HCT116 (cell line): ENCODE measurements at regions not wholly inside any gene's neighbourhood (a gene's known extent, or its start where the extent isn't known, plus 50 kb on each side); places are given as distances from the start of the nearest gene placed in this dataset.

ENCODE experiments used
- ATAC-seq: fragments of 200-7000 bp; cut with Tn5 transposase; 2 replicates; pipeline ENCODE4 v1.9.1; 2020; ENCODE audit warnings: mild to moderate bottlenecking, moderate library complexity
- BruUV-seq: library from RNA; stranded (reverse); fragments of 400-500 nt; replicated peaks from 2 replicates; lab custom pipeline; 2021; lab: Mats Ljungman, UMichigan
- CTCF ChIA-PET: fragments of 300-600 bp; sonication (Branson Sonifier 250); formaldehyde crosslinking; loops from one replicate; lab custom pipeline; 2021; ENCODE audit warnings: antibody characterized with exemption; lab: Charles Lee
- POLR2A ChIA-PET: fragments of 300-600, 350-600 bp; sonication (Branson Sonifier 250); formaldehyde crosslinking; loops from one replicate; lab custom pipeline; 2021; ENCODE audit warnings: antibody characterized with exemption; lab: Charles Lee
- RAD21 ChIA-PET, 2 experiments: fragments of 300-600 bp; sonication (Branson Sonifier 250); formaldehyde crosslinking; loops; one replicate each; lab custom pipeline; 2023; ENCODE audit warnings: low total read pairs in 2 of 2; ENCODE audit not compliant: uncharacterized antibody in 2 of 2, unreplicated experiment in 2 of 2, low non-redundant PET in 1 of 2; lab: Charles Lee
- DNase-seq: peaks from one replicate; pipeline ENCODE4 v3.0.0-alpha.2; 2010; ENCODE audit warnings: low read depth, low spot score
- H2AFZ ChIP-seq: fragments of 200-600 bp; shearing (Covaris generic), sonication (generic); 2 replicates; pipeline ENCODE4 v1.6.1; 2017; ENCODE audit warnings: low read depth, mixed run types, mixed read lengths, antibody characterized with exemption, low read length; ENCODE audit not compliant: poor library complexity, severe bottlenecking
- H3K27ac ChIP-seq: 2 replicates; pipeline ENCODE4 v1.5.1; 2012; ENCODE audit warnings: low read depth, low read length
- H3K27me3 ChIP-seq: fragments of 200-600 bp; sonication (generic); 2 replicates; pipeline ENCODE4 v1.6.1; 2016; ENCODE audit warnings: mixed run types, low read length, mixed read lengths; ENCODE audit not compliant: insufficient read depth
- H3K36me3 ChIP-seq, 2 experiments: fragments of 200-500 bp in 1 of 2; fragments of 200-600 bp in 1 of 2; sonication (Bioruptor generic) in 1 of 2; sonication (generic) in 1 of 2; 2 replicates each; pipeline versions ENCODE4 v1.5.1 to v1.6.1; 2014 to 2016; ENCODE audit warnings: low read length in 2 of 2, inconsistent platforms in 1 of 2, mixed read lengths in 1 of 2, mixed run types in 1 of 2; ENCODE audit not compliant: insufficient read depth in 2 of 2, control insufficient read depth in 1 of 2
- H3K4me1 ChIP-seq, 2 experiments: fragments of 200-600 bp in 1 of 2; sonication (generic) in 1 of 2; 2 replicates each; pipeline versions ENCODE4 v1.5.1 to v1.6.1; 2012 to 2017; ENCODE audit warnings: low read length in 2 of 2, inconsistent platforms in 1 of 2, mild to moderate bottlenecking in 1 of 2, mixed read lengths in 1 of 2, mixed run types in 1 of 2, moderate library complexity in 1 of 2; ENCODE audit not compliant: insufficient read depth in 2 of 2, control insufficient read depth in 1 of 2
- H3K4me2 ChIP-seq: fragments of 200-600 bp; sonication (generic); 2 replicates; pipeline ENCODE4 v1.6.1; 2017; ENCODE audit warnings: mixed run types, low read length, mixed read lengths
- H3K4me3 ChIP-seq, 2 experiments: fragments of 200-600 bp in 1 of 2; sonication (generic) in 1 of 2; replicated peaks in 1 of 2; 2 replicates each; pipeline ENCODE4 v1.5.1; 2011 to 2016; ENCODE audit warnings: low read length in 2 of 2, control low read depth in 1 of 2, low read depth in 1 of 2, mild to moderate bottlenecking in 1 of 2, mixed read lengths in 1 of 2, mixed run types in 1 of 2
- H3K79me2 ChIP-seq: fragments of 200-600 bp; sonication (generic); 2 replicates; pipeline ENCODE4 v1.6.1; 2017; ENCODE audit warnings: mild to moderate bottlenecking, mixed run types, low read length, moderate library complexity, mixed read lengths; ENCODE audit not compliant: insufficient read depth
- H3K9ac ChIP-seq: fragments of 200-600 bp; sonication (generic); 2 replicates; pipeline ENCODE4 v1.6.1; 2016; ENCODE audit warnings: low read length, mixed read lengths
- H3K9me2 ChIP-seq: fragments of 200-600 bp; sonication (generic), shearing (Covaris generic); 2 replicates; pipeline ENCODE4 v1.6.1; 2017; ENCODE audit warnings: mixed run types, mild to moderate bottlenecking, moderate library complexity; ENCODE audit not compliant: insufficient read depth
- H3K9me3 ChIP-seq, 2 experiments: fragments of 200-500 bp in 1 of 2; fragments of 200-600 bp in 1 of 2; sonication (Bioruptor generic) in 1 of 2; sonication (generic) in 1 of 2; 2 replicates each; pipeline ENCODE4 v1.6.1; 2014 to 2017; ENCODE audit warnings: low read length in 2 of 2, mixed read lengths in 2 of 2, inconsistent platforms in 1 of 2, low read depth in 1 of 2, mild to moderate bottlenecking in 1 of 2, mixed run types in 1 of 2, moderate library complexity in 1 of 2; ENCODE audit not compliant: control insufficient read depth in 1 of 2, insufficient read depth in 1 of 2
- H4K20me1 ChIP-seq: fragments of 200-600 bp; sonication (generic), shearing (Covaris generic); 2 replicates; pipeline ENCODE4 v1.6.1; 2017; ENCODE audit warnings: mixed run types, mild to moderate bottlenecking, moderate library complexity; ENCODE audit not compliant: insufficient read depth
- FOSL1 ChIP-seq: IDR thresholded peaks from 2 replicates; pipeline ENCODE4 v1.6.1; 2012; ENCODE audit warnings: low read depth
- JUND ChIP-seq: IDR thresholded peaks from 2 replicates; pipeline ENCODE4 v1.6.1; 2012
- MAX ChIP-seq: IDR thresholded peaks from 2 replicates; pipeline ENCODE4 v1.6.1; 2012
- POLR2A ChIP-seq: IDR thresholded peaks from 2 replicates; pipeline ENCODE4 v1.7.0; 2011; ENCODE audit warnings: borderline replicate concordance; ENCODE audit not compliant: insufficient read depth, insufficient read length; ENCODE audit errors: extremely low read depth
- POLR2AphosphoS5 ChIP-seq: IDR thresholded peaks from 2 replicates; pipeline ENCODE4 v1.6.1; 2011; ENCODE audit warnings: mild to moderate bottlenecking, low read depth, low read length, moderate library complexity
- RAD21 ChIP-seq: IDR thresholded peaks from 2 replicates; pipeline ENCODE4 v1.6.1; 2012; ENCODE audit warnings: low read depth, mild to moderate bottlenecking
- SIN3A ChIP-seq: IDR thresholded peaks from 2 replicates; pipeline ENCODE4 v1.6.1; 2012; ENCODE audit warnings: low read depth
- SP1 ChIP-seq: IDR thresholded peaks from 2 replicates; pipeline ENCODE4 v1.6.1; 2012; ENCODE audit warnings: low read depth
- TCF7L2 ChIP-seq: IDR thresholded peaks from 2 replicates; pipeline ENCODE4 v1.7.0; 2011; ENCODE audit warnings: borderline replicate concordance, inconsistent platforms; ENCODE audit not compliant: insufficient read depth, insufficient read length; ENCODE audit errors: extremely low read depth
- YY1 ChIP-seq: IDR thresholded peaks from 2 replicates; pipeline ENCODE4 v1.6.1; 2011; ENCODE audit warnings: low read length, low read depth, moderate library complexity, mild to moderate bottlenecking; ENCODE audit not compliant: insufficient replicate concordance; ENCODE audit errors: extremely low read depth
- ZBTB33 ChIP-seq: IDR thresholded peaks from 2 replicates; pipeline ENCODE4 v1.6.1; 2011; ENCODE audit warnings: mild to moderate bottlenecking, low read length, moderate library complexity; ENCODE audit not compliant: insufficient replicate concordance; ENCODE audit errors: extremely low read depth
- ZFX ChIP-seq: fragments of 450-650 bp; IDR thresholded peaks from 2 replicates; pipeline ENCODE4 v1.6.1; 2017
- ZNF274 ChIP-seq: fragments of 200-500 bp; sonication (Bioruptor generic); IDR thresholded peaks from 2 replicates; pipeline ENCODE4 v1.6.1; 2014; ENCODE audit warnings: mild to moderate bottlenecking, low read depth, low read length, inconsistent platforms
- intact Hi-C: fragments of 100-400 bp; cut with micrococcal nuclease; formaldehyde crosslinking; loops from 2 replicates; pipeline ENCODE4 v1.10.0; 2022
- TF ChIP-seq, protein P1 (sequence below): IDR thresholded peaks from 2 replicates; pipeline ENCODE4 v1.6.1; 2012
- TF ChIP-seq, protein P2 (sequence below), 3 experiments: fragments of 200-600 bp in 1 of 3; sonication (generic) in 1 of 3; IDR thresholded peaks in 2 of 3; conservative IDR thresholded peaks in 1 of 3; 2 replicates each; pipeline ENCODE4 v1.5.1; 2012 to 2017; ENCODE audit warnings: low read depth in 2 of 3, low read length in 2 of 3, antibody characterized with exemption in 1 of 3, borderline replicate concordance in 1 of 3, control low read depth in 1 of 3, mild to moderate bottlenecking in 1 of 3, mixed read lengths in 1 of 3, mixed run types in 1 of 3, moderate library complexity in 1 of 3; ENCODE audit not compliant: insufficient read depth in 1 of 3

GRCh38 chr12:66910366-66910974 lies 231.6 kb upstream of the GRIP1 start:
- no peaks in the 10 kb centered on the region for H3K9me2 ChIP-seq
- BruUV-seq: no TSS peak

More at GRCh38 chr12:66910366-66910974, 231.6 kb upstream of the GRIP1 start:
- Histone ChIP-seq H3K4me1 (no peaks in the 10 kb centered on the region), H3K4me3 (no peak overlapping the region), H3K36me3 (no peaks in the 10 kb centered on the region), H3K9me3 (no peaks in the 10 kb centered on the region), H3K27me3 (peaks cover 28% of the 10 kb centered on the region), H3K4me2 (no peak overlapping the region), H3K79me2 (no peaks in the 10 kb centered on the region), H4K20me1 (no peaks in the 10 kb centered on the region), H3K9ac (no peak overlapping the region), H2AFZ (no peak overlapping the region), H3K27ac (no peak overlapping the region)
- POLR2A ChIA-PET: no interaction called here
- DNase-seq (no peak), ATAC-seq (no peak)
- RAD21 ChIA-PET: no interaction called here
- intact Hi-C loops: no loop called here
- TF ChIP-seq FOSL1: no peak
- TF ChIP-seq POLR2A: no peak
- no peak for TF ChIP-seq YY1
- no peak for TF ChIP-seq ZFX
- no peak for TF ChIP-seq SP1
- TF ChIP-seq, protein P1, sequence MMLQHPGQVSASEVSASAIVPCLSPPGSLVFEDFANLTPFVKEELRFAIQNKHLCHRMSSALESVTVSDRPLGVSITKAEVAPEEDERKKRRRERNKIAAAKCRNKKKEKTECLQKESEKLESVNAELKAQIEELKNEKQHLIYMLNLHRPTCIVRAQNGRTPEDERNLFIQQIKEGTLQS: no peak
- no peak for TF ChIP-seq ZBTB33
- no peak for TF ChIP-seq MAX
- TF ChIP-seq, protein P2, sequence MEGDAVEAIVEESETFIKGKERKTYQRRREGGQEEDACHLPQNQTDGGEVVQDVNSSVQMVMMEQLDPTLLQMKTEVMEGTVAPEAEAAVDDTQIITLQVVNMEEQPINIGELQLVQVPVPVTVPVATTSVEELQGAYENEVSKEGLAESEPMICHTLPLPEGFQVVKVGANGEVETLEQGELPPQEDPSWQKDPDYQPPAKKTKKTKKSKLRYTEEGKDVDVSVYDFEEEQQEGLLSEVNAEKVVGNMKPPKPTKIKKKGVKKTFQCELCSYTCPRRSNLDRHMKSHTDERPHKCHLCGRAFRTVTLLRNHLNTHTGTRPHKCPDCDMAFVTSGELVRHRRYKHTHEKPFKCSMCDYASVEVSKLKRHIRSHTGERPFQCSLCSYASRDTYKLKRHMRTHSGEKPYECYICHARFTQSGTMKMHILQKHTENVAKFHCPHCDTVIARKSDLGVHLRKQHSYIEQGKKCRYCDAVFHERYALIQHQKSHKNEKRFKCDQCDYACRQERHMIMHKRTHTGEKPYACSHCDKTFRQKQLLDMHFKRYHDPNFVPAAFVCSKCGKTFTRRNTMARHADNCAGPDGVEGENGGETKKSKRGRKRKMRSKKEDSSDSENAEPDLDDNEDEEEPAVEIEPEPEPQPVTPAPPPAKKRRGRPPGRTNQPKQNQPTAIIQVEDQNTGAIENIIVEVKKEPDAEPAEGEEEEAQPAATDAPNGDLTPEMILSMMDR (IDR thresholded peaks at IDR 0.05 in 2 of 3, conservative IDR thresholded peaks at IDR 0.05 in 1 of 3; ENCODE audit: borderline replicate concordance in 1 of 3, insufficient read depth in 1 of 3, low read depth in 2 of 3, low read length in 2 of 3): no peak
- no peak for TF ChIP-seq ZNF274
- no peak for TF ChIP-seq JUND
- no peak for TF ChIP-seq SIN3A
- no peak for TF ChIP-seq TCF7L2
- TF ChIP-seq POLR2AphosphoS5: no peak
- no peak for TF ChIP-seq RAD21
- CTCF ChIA-PET: no interaction called here
